HCT116 (cell line): ENCODE measurements at regions not wholly inside any gene's neighbourhood (a gene's known extent, or its start where the extent isn't known, plus 50 kb on each side); places are given as distances from the start of the nearest gene placed in this dataset.

Experiments
- ATAC-seq: fragments of 200-7000 bp; cut with Tn5 transposase; 2 replicates; pipeline ENCODE4 v1.9.1; 2020; ENCODE audit warnings: mild to moderate bottlenecking, moderate library complexity
- BruUV-seq: library from RNA; stranded (reverse); fragments of 400-500 nt; replicated peaks from 2 replicates; lab custom pipeline; 2021; lab: Mats Ljungman, UMichigan
- CTCF ChIA-PET: fragments of 300-600 bp; sonication (Branson Sonifier 250); formaldehyde crosslinking; loops from one replicate; lab custom pipeline; 2021; ENCODE audit warnings: antibody characterized with exemption; lab: Charles Lee
- POLR2A ChIA-PET: fragments of 300-600, 350-600 bp; sonication (Branson Sonifier 250); formaldehyde crosslinking; loops from one replicate; lab custom pipeline; 2021; ENCODE audit warnings: antibody characterized with exemption; lab: Charles Lee
- RAD21 ChIA-PET, 2 experiments: fragments of 300-600 bp; sonication (Branson Sonifier 250); formaldehyde crosslinking; loops; one replicate each; lab custom pipeline; 2023; ENCODE audit warnings: low total read pairs in 2 of 2; ENCODE audit not compliant: uncharacterized antibody in 2 of 2, unreplicated experiment in 2 of 2, low non-redundant PET in 1 of 2; lab: Charles Lee
- DNase-seq: peaks from one replicate; pipeline ENCODE4 v3.0.0-alpha.2; 2010; ENCODE audit warnings: low read depth, low spot score
- H2AFZ ChIP-seq: fragments of 200-600 bp; shearing (Covaris generic), sonication (generic); 2 replicates; pipeline ENCODE4 v1.6.1; 2017; ENCODE audit warnings: low read depth, mixed run types, mixed read lengths, antibody characterized with exemption, low read length; ENCODE audit not compliant: poor library complexity, severe bottlenecking
- H3K27ac ChIP-seq: 2 replicates; pipeline ENCODE4 v1.5.1; 2012; ENCODE audit warnings: low read depth, low read length
- H3K27me3 ChIP-seq: fragments of 200-600 bp; sonication (generic); 2 replicates; pipeline ENCODE4 v1.6.1; 2016; ENCODE audit warnings: mixed run types, low read length, mixed read lengths; ENCODE audit not compliant: insufficient read depth
- H3K36me3 ChIP-seq, 2 experiments: fragments of 200-500 bp in 1 of 2; fragments of 200-600 bp in 1 of 2; sonication (Bioruptor generic) in 1 of 2; sonication (generic) in 1 of 2; 2 replicates each; pipeline versions ENCODE4 v1.5.1 to v1.6.1; 2014 to 2016; ENCODE audit warnings: low read length in 2 of 2, inconsistent platforms in 1 of 2, mixed read lengths in 1 of 2, mixed run types in 1 of 2; ENCODE audit not compliant: insufficient read depth in 2 of 2, control insufficient read depth in 1 of 2
- H3K4me1 ChIP-seq, 2 experiments: fragments of 200-600 bp in 1 of 2; sonication (generic) in 1 of 2; 2 replicates each; pipeline versions ENCODE4 v1.5.1 to v1.6.1; 2012 to 2017; ENCODE audit warnings: low read length in 2 of 2, inconsistent platforms in 1 of 2, mild to moderate bottlenecking in 1 of 2, mixed read lengths in 1 of 2, mixed run types in 1 of 2, moderate library complexity in 1 of 2; ENCODE audit not compliant: insufficient read depth in 2 of 2, control insufficient read depth in 1 of 2
- H3K4me2 ChIP-seq: fragments of 200-600 bp; sonication (generic); 2 replicates; pipeline ENCODE4 v1.6.1; 2017; ENCODE audit warnings: mixed run types, low read length, mixed read lengths
- H3K4me3 ChIP-seq, 2 experiments: fragments of 200-600 bp in 1 of 2; sonication (generic) in 1 of 2; replicated peaks in 1 of 2; 2 replicates each; pipeline ENCODE4 v1.5.1; 2011 to 2016; ENCODE audit warnings: low read length in 2 of 2, control low read depth in 1 of 2, low read depth in 1 of 2, mild to moderate bottlenecking in 1 of 2, mixed read lengths in 1 of 2, mixed run types in 1 of 2
- H3K79me2 ChIP-seq: fragments of 200-600 bp; sonication (generic); 2 replicates; pipeline ENCODE4 v1.6.1; 2017; ENCODE audit warnings: mild to moderate bottlenecking, mixed run types, low read length, moderate library complexity, mixed read lengths; ENCODE audit not compliant: insufficient read depth
- H3K9ac ChIP-seq: fragments of 200-600 bp; sonication (generic); 2 replicates; pipeline ENCODE4 v1.6.1; 2016; ENCODE audit warnings: low read length, mixed read lengths
- H3K9me2 ChIP-seq: fragments of 200-600 bp; sonication (generic), shearing (Covaris generic); 2 replicates; pipeline ENCODE4 v1.6.1; 2017; ENCODE audit warnings: mixed run types, mild to moderate bottlenecking, moderate library complexity; ENCODE audit not compliant: insufficient read depth
- H3K9me3 ChIP-seq, 2 experiments: fragments of 200-500 bp in 1 of 2; fragments of 200-600 bp in 1 of 2; sonication (Bioruptor generic) in 1 of 2; sonication (generic) in 1 of 2; 2 replicates each; pipeline ENCODE4 v1.6.1; 2014 to 2017; ENCODE audit warnings: low read length in 2 of 2, mixed read lengths in 2 of 2, inconsistent platforms in 1 of 2, low read depth in 1 of 2, mild to moderate bottlenecking in 1 of 2, mixed run types in 1 of 2, moderate library complexity in 1 of 2; ENCODE audit not compliant: control insufficient read depth in 1 of 2, insufficient read depth in 1 of 2
- H4K20me1 ChIP-seq: fragments of 200-600 bp; sonication (generic), shearing (Covaris generic); 2 replicates; pipeline ENCODE4 v1.6.1; 2017; ENCODE audit warnings: mixed run types, mild to moderate bottlenecking, moderate library complexity; ENCODE audit not compliant: insufficient read depth
- ATF3 ChIP-seq: IDR thresholded peaks from 2 replicates; pipeline ENCODE4 v1.6.1; 2012
- CBX3 ChIP-seq: IDR thresholded peaks from 2 replicates; pipeline ENCODE4 v1.6.1; 2012; ENCODE audit warnings: low read depth
- CEBPB ChIP-seq: IDR thresholded peaks from 2 replicates; pipeline ENCODE4 v1.6.1; 2012; ENCODE audit warnings: low read depth
- CTCF ChIP-seq, 3 experiments: fragments of 200-600 bp in 1 of 3; sonication (generic) in 1 of 3; IDR thresholded peaks in 2 of 3; conservative IDR thresholded peaks in 1 of 3; 2 replicates each; pipeline ENCODE4 v1.5.1; 2012 to 2017; ENCODE audit warnings: low read depth in 2 of 3, low read length in 2 of 3, antibody characterized with exemption in 1 of 3, borderline replicate concordance in 1 of 3, control low read depth in 1 of 3, mild to moderate bottlenecking in 1 of 3, mixed read lengths in 1 of 3, mixed run types in 1 of 3, moderate library complexity in 1 of 3; ENCODE audit not compliant: insufficient read depth in 1 of 3
- EZH2 ChIP-seq: fragments of 200-600 bp; sonication (generic); IDR thresholded peaks from 2 replicates; pipeline ENCODE4 v1.6.1; 2017; ENCODE audit warnings: antibody characterized with exemption, mixed run types
- FOSL1 ChIP-seq: IDR thresholded peaks from 2 replicates; pipeline ENCODE4 v1.6.1; 2012; ENCODE audit warnings: low read depth
- JUND ChIP-seq: IDR thresholded peaks from 2 replicates; pipeline ENCODE4 v1.6.1; 2012
- MAX ChIP-seq: IDR thresholded peaks from 2 replicates; pipeline ENCODE4 v1.6.1; 2012
- POLR2A ChIP-seq: IDR thresholded peaks from 2 replicates; pipeline ENCODE4 v1.7.0; 2011; ENCODE audit warnings: borderline replicate concordance; ENCODE audit not compliant: insufficient read depth, insufficient read length; ENCODE audit errors: extremely low read depth
- POLR2AphosphoS5 ChIP-seq: IDR thresholded peaks from 2 replicates; pipeline ENCODE4 v1.6.1; 2011; ENCODE audit warnings: mild to moderate bottlenecking, low read depth, low read length, moderate library complexity
- RAD21 ChIP-seq: IDR thresholded peaks from 2 replicates; pipeline ENCODE4 v1.6.1; 2012; ENCODE audit warnings: low read depth, mild to moderate bottlenecking
- SP1 ChIP-seq: IDR thresholded peaks from 2 replicates; pipeline ENCODE4 v1.6.1; 2012; ENCODE audit warnings: low read depth
- SRF ChIP-seq: IDR thresholded peaks from 2 replicates; pipeline ENCODE4 v1.6.1; 2012; ENCODE audit warnings: low read depth
- TCF7L2 ChIP-seq: IDR thresholded peaks from 2 replicates; pipeline ENCODE4 v1.7.0; 2011; ENCODE audit warnings: borderline replicate concordance, inconsistent platforms; ENCODE audit not compliant: insufficient read depth, insufficient read length; ENCODE audit errors: extremely low read depth
- ZFX ChIP-seq: fragments of 450-650 bp; IDR thresholded peaks from 2 replicates; pipeline ENCODE4 v1.6.1; 2017
- ZNF274 ChIP-seq: fragments of 200-500 bp; sonication (Bioruptor generic); IDR thresholded peaks from 2 replicates; pipeline ENCODE4 v1.6.1; 2014; ENCODE audit warnings: mild to moderate bottlenecking, low read depth, low read length, inconsistent platforms
- intact Hi-C: fragments of 100-400 bp; cut with micrococcal nuclease; formaldehyde crosslinking; loops from 2 replicates; pipeline ENCODE4 v1.10.0; 2022

DNA sequence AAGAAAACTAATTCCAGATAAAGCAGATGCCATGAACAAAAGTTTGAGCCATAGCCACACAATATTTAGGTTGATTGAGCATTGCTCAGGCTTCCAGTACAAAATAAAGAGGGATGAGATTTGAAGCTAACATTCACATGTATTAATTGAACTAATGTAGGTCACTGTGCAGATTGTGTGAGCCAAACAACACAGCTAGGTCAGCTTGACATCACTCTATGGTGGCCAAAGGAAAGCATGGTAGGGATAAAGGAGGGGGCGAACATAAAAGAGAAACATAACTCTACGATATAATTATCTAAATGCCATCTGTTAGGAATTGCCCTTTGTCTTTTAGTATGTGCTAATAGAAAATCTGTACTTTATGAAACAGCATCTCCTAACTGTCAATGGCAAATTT, 477.7 kb upstream of the SYT1 start:
- CTCF ChIA-PET, result interaction anchor here (1.6 kb wide), 1 partner anchor 241 kb away, joined by 3 read pairs; no protein-coding TSS in a partner anchor
- RAD21 ChIA-PET, result no interaction called here
- Histone ChIP-seq H3K4me3 (no peak overlapping the region), H3K36me3 (no peaks in the 10 kb centered on the region), H2AFZ (no peak overlapping the region), H3K27me3 (no peaks in the 10 kb centered on the region), H3K9me2 (no peaks in the 10 kb centered on the region), H3K9me3 (no peaks in the 10 kb centered on the region), H3K4me1 (no peaks in the 10 kb centered on the region), H3K79me2 (no peaks in the 10 kb centered on the region), H3K9ac (no peak overlapping the region), H3K27ac (no peak overlapping the region), H3K4me2 (no peak overlapping the region), H4K20me1 (no peaks in the 10 kb centered on the region)
- no peak for ATAC-seq
- intact Hi-C loops, result no loop called here
- POLR2A ChIA-PET, result no interaction called here
- TF ChIP-seq POLR2AphosphoS5 (no peak), RAD21 (no peak), CEBPB (no peak), POLR2A (no peak), SP1 (no peak), CBX3 (no peak), EZH2 (no peak), JUND (no peak), SRF (no peak), TCF7L2 (no peak), MAX (no peak), ATF3 (no peak), ZFX (no peak), FOSL1 (no peak), ZNF274 (no peak), CTCF (IDR thresholded peaks at IDR 0.05 in 2 of 3, conservative IDR thresholded peaks at IDR 0.05 in 1 of 3; ENCODE audit: borderline replicate concordance in 1 of 3, insufficient read depth in 1 of 3, low read depth in 2 of 3, low read length in 2 of 3) (no peak)
- DNase-seq, result no peak
- BruUV-seq, result no TSS peak
